22Rv1 (cell line): ENCODE measurements at regions not wholly inside any gene's neighbourhood (a gene's known extent, or its start where the extent isn't known, plus 50 kb on each side); places are given as distances from the start of the nearest gene placed in this dataset.

Experiments
- ZFX ChIP-seq: fragments of 450-650 bp; IDR thresholded peaks from 2 replicates; pipeline ENCODE4 v1.6.1; 2017; ENCODE audit warnings: antibody characterized with exemption, borderline replicate concordance
- TF ChIP-seq, protein P1 (sequence below): fragments of 450-650 bp; IDR thresholded peaks from 2 replicates; pipeline ENCODE4 v1.5.1; 2017; ENCODE audit warnings: mild to moderate bottlenecking

DNA sequence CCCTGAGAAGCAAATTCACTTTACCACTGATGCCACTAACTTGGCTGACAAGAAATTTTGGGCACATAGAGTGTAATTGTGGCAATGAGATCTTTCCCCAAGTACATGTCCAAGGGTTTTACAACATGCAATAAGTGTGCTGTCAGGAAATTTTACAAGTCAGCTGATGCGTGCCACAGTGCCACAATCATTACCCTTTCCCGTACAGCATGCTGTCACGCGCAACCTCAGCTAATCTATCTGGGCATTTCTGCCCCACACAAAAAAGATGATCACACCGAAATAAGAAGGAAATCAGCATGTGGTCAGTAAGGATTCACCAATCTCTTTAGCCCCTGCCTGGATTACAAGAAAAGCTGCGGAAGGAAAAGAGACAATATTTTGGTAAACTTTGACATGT is 163.6 kb upstream of the PREP start:
- TF ChIP-seq, protein P1, sequence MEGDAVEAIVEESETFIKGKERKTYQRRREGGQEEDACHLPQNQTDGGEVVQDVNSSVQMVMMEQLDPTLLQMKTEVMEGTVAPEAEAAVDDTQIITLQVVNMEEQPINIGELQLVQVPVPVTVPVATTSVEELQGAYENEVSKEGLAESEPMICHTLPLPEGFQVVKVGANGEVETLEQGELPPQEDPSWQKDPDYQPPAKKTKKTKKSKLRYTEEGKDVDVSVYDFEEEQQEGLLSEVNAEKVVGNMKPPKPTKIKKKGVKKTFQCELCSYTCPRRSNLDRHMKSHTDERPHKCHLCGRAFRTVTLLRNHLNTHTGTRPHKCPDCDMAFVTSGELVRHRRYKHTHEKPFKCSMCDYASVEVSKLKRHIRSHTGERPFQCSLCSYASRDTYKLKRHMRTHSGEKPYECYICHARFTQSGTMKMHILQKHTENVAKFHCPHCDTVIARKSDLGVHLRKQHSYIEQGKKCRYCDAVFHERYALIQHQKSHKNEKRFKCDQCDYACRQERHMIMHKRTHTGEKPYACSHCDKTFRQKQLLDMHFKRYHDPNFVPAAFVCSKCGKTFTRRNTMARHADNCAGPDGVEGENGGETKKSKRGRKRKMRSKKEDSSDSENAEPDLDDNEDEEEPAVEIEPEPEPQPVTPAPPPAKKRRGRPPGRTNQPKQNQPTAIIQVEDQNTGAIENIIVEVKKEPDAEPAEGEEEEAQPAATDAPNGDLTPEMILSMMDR, result no peak
- no peak for TF ChIP-seq ZFX
